ENCODE measurements at regions not wholly inside any gene's neighbourhood (a gene's known extent, or its start where the extent isn't known, plus 50 kb on each side); places are given as distances from the start of the nearest gene placed in this dataset.

DNA sequence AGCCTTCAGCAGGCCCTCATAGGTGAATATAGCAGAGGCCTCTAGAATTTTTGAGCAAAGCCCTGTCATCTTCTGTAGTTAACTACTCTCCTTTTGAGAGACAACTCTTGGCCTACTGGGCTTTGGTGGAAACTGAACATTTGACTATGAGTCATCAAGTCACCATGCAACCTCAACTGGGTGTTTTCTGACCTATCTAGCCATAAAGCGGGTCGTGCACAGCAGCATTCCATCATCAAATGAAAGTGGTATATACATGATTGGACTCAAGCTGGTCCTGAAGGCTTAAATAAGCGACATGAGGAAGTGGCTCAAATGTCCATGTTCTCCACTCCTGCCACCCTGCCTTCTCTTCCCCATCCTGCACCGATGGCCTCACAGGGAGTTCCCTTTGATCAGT, 1115.5 kb downstream of the TAF11L14 start:
- ChIA-PET POLR2A (no interaction called here), CTCF (no interaction called here)
- TF ChIP-seq POLR2AphosphoS5 (IDR thresholded peaks at IDR 0.05; ENCODE audit: low read depth, low read length), result no peak
- TF ChIP-seq, protein P1, sequence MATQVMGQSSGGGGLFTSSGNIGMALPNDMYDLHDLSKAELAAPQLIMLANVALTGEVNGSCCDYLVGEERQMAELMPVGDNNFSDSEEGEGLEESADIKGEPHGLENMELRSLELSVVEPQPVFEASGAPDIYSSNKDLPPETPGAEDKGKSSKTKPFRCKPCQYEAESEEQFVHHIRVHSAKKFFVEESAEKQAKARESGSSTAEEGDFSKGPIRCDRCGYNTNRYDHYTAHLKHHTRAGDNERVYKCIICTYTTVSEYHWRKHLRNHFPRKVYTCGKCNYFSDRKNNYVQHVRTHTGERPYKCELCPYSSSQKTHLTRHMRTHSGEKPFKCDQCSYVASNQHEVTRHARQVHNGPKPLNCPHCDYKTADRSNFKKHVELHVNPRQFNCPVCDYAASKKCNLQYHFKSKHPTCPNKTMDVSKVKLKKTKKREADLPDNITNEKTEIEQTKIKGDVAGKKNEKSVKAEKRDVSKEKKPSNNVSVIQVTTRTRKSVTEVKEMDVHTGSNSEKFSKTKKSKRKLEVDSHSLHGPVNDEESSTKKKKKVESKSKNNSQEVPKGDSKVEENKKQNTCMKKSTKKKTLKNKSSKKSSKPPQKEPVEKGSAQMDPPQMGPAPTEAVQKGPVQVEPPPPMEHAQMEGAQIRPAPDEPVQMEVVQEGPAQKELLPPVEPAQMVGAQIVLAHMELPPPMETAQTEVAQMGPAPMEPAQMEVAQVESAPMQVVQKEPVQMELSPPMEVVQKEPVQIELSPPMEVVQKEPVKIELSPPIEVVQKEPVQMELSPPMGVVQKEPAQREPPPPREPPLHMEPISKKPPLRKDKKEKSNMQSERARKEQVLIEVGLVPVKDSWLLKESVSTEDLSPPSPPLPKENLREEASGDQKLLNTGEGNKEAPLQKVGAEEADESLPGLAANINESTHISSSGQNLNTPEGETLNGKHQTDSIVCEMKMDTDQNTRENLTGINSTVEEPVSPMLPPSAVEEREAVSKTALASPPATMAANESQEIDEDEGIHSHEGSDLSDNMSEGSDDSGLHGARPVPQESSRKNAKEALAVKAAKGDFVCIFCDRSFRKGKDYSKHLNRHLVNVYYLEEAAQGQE (IDR thresholded peaks at IDR 0.05; ENCODE audit: insufficient read depth in 1 of 2, low read depth in 2 of 2, low read length in 1 of 2), result no peak
- H3K9me3 ChIP-seq (ENCODE audit: control insufficient read depth, insufficient read depth, low read depth, low read length), result no peaks in the 10 kb centered on the region; the same call in 1 of the 2 replicates
- no TSS peak for BruUV-seq (replicated peaks)
- no peaks in the 10 kb centered on the region; the same call in 1 of the 2 replicates for H3K4me1 ChIP-seq (ENCODE audit: control insufficient read depth, insufficient read depth, low read length)
- no peak overlapping the region for H3K27ac ChIP-seq (ENCODE audit: low read length)
- no peak for DNase-seq (ENCODE audit: low read depth, low spot score)
- in situ Hi-C loops (cut with HindIII; ENCODE audit: low pct_unique_long_range_greater_than_20kb, low sequenced_read_pairs) (no loop called here), intact Hi-C loops (cut with micrococcal nuclease; ENCODE audit: unreplicated experiment) (no loop called here)
- ATAC-seq, result no peak
- H3K36me3 ChIP-seq (ENCODE audit: control insufficient read depth, insufficient read depth, low read length), result no peaks in the 10 kb centered on the region
- H3K27me3 ChIP-seq (ENCODE audit: control insufficient read depth, insufficient read depth, low read length), result no peaks in the 10 kb centered on the region
- no peak overlapping the region for H3K4me3 ChIP-seq (ENCODE audit: low read depth in 2 of 2, low read length in 2 of 2)

DNA sequence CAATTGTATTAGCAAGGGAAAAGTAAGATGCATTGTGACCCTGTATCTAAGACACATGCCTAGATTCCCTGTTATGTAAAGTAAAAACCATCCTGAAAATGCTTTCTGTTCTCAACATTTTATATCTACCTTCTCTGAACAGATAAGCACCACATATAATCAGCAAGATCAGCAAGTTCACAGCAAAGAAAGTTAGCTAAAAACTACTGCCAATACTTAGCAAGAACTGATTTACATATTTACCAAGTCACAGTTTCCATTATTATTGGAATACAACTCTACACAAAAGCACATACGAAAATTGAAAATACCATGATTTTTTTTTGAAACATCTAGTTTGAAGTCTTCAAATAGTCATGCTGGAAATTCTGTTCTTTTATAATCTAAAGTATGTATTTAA, 1118.1 kb downstream of the TAF11L14 start:
- DNase-seq (ENCODE audit: low read depth, low spot score) (no peak), ATAC-seq (no peak)
- Histone ChIP-seq H3K9me3 (ENCODE audit: control insufficient read depth, insufficient read depth, low read depth, low read length) (no peaks in the 10 kb centered on the region), H3K27me3 (ENCODE audit: control insufficient read depth, insufficient read depth, low read length) (no peaks in the 10 kb centered on the region), H3K4me1 (ENCODE audit: control insufficient read depth, insufficient read depth, low read length) (no peaks in the 10 kb centered on the region), H3K4me3 (ENCODE audit: low read depth in 2 of 2, low read length in 2 of 2) (no peak overlapping the region), H3K36me3 (ENCODE audit: control insufficient read depth, insufficient read depth, low read length) (no peaks in the 10 kb centered on the region), H3K27ac (ENCODE audit: low read length) (no peak overlapping the region)
- ChIA-PET POLR2A (no interaction called here), CTCF (no interaction called here)
- in situ Hi-C loops (cut with HindIII; ENCODE audit: low pct_unique_long_range_greater_than_20kb, low sequenced_read_pairs), result no loop called here
- intact Hi-C loops (cut with micrococcal nuclease; ENCODE audit: unreplicated experiment), result no loop called here
- no TSS peak for BruUV-seq (replicated peaks)
- TF ChIP-seq, protein P1 (IDR thresholded peaks at IDR 0.05; ENCODE audit: insufficient read depth in 1 of 2, low read depth in 2 of 2, low read length in 1 of 2), result no peak
- TF ChIP-seq SIN3A (IDR thresholded peaks at IDR 0.05; ENCODE audit: borderline replicate concordance, insufficient read depth, low read depth, low read length) (no peak), TCF7L2 (IDR thresholded peaks at IDR 0.05; ENCODE audit: low read depth, low read length) (no peak), POLR2AphosphoS5 (IDR thresholded peaks at IDR 0.05; ENCODE audit: low read depth, low read length) (no peak)
- TF ChIP-seq, protein P2, sequence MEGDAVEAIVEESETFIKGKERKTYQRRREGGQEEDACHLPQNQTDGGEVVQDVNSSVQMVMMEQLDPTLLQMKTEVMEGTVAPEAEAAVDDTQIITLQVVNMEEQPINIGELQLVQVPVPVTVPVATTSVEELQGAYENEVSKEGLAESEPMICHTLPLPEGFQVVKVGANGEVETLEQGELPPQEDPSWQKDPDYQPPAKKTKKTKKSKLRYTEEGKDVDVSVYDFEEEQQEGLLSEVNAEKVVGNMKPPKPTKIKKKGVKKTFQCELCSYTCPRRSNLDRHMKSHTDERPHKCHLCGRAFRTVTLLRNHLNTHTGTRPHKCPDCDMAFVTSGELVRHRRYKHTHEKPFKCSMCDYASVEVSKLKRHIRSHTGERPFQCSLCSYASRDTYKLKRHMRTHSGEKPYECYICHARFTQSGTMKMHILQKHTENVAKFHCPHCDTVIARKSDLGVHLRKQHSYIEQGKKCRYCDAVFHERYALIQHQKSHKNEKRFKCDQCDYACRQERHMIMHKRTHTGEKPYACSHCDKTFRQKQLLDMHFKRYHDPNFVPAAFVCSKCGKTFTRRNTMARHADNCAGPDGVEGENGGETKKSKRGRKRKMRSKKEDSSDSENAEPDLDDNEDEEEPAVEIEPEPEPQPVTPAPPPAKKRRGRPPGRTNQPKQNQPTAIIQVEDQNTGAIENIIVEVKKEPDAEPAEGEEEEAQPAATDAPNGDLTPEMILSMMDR (IDR thresholded peaks at IDR 0.05), result no peak
